Breast epithelium (tissue), 3 donors: ENCODE measurements at regions not wholly inside any gene's neighbourhood (a gene's known extent, or its start where the extent isn't known, plus 50 kb on each side); places are given as distances from the start of the nearest gene placed in this dataset.

Experiments
- POLR2A ChIP-seq: fragments of 450-650 bp; IDR thresholded peaks from one replicate; pipeline ENCODE4 v1.6.1; 2016; ENCODE audit warnings: antibody characterized with exemption, mild to moderate bottlenecking, moderate library complexity
- TF ChIP-seq, protein P1 (sequence below), 3 donors: fragments of 450-650 bp; IDR thresholded peaks; one replicate each; pipeline ENCODE4 v1.5.1; 2016 to 2017; ENCODE audit warnings: antibody characterized with exemption in 3 of 3, mild to moderate bottlenecking in 3 of 3, moderate library complexity in 3 of 3

DNA sequence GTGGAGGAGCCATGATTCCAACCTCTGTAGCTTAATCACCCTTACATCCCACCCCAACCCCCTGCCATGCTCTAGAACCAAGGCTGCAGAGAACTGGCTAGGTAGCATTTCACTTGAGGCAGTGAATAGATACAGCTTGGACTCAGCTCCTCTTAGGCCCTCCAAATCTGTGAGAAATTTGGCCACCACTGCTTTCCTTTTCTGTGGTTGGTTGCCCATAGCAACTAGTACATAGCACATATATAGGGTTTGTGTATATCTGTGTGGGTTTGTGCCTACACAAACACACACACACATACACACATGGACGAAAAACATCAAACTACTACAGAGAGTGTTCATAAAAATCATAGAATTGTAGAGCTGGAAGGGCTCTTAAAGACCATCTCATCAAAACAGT, 52.0 kb upstream of the CCDC160 start:
- TF ChIP-seq, protein P1, sequence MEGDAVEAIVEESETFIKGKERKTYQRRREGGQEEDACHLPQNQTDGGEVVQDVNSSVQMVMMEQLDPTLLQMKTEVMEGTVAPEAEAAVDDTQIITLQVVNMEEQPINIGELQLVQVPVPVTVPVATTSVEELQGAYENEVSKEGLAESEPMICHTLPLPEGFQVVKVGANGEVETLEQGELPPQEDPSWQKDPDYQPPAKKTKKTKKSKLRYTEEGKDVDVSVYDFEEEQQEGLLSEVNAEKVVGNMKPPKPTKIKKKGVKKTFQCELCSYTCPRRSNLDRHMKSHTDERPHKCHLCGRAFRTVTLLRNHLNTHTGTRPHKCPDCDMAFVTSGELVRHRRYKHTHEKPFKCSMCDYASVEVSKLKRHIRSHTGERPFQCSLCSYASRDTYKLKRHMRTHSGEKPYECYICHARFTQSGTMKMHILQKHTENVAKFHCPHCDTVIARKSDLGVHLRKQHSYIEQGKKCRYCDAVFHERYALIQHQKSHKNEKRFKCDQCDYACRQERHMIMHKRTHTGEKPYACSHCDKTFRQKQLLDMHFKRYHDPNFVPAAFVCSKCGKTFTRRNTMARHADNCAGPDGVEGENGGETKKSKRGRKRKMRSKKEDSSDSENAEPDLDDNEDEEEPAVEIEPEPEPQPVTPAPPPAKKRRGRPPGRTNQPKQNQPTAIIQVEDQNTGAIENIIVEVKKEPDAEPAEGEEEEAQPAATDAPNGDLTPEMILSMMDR (IDR thresholded peaks at IDR 0.05), result no peak
- no peak for TF ChIP-seq POLR2A
